GM21786 (cell line): ENCODE measurements at regions not wholly inside any gene's neighbourhood (a gene's known extent, or its start where the extent isn't known, plus 50 kb on each side); places are given as distances from the start of the nearest gene placed in this dataset.
A peak's percentile ranks its signal among the peaks of the same experiment; 100 is the strongest.

Source experiments
- ATAC-seq: cut with Tn5 transposase; IDR thresholded peaks from one replicate; pipeline ENCODE4 v1.9.1; 2021; ENCODE audit not compliant: unreplicated experiment

GRCh38 chr3:72441284-72441994 lies 406.8 kb downstream of the SHQ1 start:
- no peak for ATAC-seq

- peak; percentile 57 for ATAC-seq
Observed at GRCh38 chr3:72440491-72440890, 407.8 kb downstream of the SHQ1 start.

GRCh38 chr3:72439321-72440183 lies 408.7 kb downstream of the SHQ1 start:
- peak; percentile 68 for ATAC-seq

GRCh38 chr3:72437661-72438406 lies 410.4 kb downstream of the SHQ1 start:
- no peak for ATAC-seq

DNA sequence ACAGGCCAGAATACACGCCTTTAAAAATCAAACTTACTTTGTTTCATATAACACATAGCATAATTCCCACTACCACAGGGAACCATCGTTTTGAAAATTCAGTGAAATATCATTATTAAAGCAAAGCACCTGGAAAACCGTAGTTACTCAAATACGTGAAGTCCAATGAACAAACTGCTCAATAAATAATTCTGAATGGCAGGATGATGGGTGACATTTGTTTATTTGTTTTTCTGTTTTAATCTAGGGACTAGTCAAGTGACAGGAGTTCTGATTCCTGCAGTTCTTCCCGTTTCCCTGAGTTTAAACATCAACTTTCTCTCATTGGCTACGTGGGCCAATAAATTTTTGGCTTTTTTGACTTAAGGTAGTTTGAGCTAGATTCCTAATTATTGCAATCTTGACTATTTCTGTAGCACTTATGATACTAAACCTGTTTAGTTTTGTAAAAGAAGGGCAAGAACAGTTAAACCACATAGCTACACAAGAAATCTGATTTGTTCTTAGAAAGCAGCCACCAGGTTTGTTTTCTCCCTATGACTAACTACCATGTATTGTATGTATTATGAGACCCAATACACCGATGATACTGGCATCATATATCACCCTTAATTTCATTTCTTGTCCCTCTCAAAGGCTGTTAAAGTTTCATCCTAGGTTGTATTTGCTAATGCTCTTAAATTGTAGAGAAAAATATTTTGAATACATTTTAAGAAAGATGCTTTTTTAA lies 411.2 kb downstream of the SHQ1 start:
- ATAC-seq: no peak

GRCh38 chr3:72434296-72434695 lies 413.9 kb downstream of the SHQ1 start:
- ATAC-seq: no peak

- no peak for ATAC-seq
Observed at GRCh38 chr3:72432246-72432645, 416.0 kb downstream of the SHQ1 start.

DNA sequence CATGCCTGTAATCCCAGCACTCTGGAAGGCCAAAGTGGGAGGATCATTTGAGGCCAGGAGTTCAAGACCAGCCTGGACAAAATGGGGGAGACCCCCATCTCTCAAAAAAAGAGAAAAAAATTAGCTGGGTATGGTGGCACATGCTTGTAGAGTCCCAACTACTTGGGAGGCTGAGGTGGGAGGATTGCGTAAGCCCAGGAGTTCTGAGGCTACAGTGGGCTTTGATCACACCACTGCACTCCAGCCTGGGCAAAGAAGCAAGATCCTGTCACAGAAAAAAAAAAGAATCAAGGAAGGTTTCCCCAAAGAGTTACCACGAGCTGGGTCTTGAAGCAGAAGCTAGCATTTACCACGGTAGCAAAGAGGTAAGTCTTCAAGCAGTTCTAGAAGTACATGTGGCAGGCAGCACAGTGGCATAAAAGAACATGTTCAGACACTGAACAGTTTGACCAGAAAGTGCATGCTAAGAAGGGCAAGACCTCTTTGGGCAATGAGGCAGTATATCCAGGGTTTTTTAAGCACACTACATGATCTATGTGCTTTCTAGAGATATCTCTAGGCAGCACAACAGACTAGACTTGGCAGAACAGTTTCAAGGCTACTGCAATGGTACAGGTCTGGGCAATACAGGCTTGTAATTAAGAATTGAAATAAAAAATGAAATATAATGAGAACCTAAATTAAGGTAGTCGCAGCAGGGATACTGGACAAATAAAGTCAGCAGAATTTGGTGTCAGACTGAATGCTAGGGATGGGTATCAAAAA lies 418.5 kb downstream of the SHQ1 start:
- ATAC-seq: no peak

GRCh38 chr3:72428803-72429202 lies 419.4 kb downstream of the SHQ1 start:
- ATAC-seq: no peak

DNA sequence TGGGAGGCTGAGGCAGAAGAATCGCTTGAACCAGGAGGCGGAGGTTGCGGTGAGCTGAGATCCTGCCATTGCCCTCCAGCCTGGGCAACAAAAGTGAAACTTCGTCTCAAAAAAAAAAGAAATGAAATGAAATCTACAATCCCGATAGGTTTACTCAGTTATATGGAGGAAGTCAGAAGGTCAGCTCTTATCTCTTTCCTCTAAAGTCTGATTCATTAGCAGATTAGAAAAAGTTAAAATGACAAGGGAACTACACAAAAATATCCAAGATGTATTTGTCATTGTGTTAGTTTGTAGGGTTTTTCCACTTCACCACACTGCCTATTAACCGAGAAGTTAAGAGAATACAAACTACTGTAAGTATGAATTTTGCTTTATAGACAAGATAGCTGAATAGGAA lies 420.6 kb downstream of the SHQ1 start:
- no peak for ATAC-seq

GRCh38 chr3:72426618-72427397 lies 421.4 kb downstream of the SHQ1 start:
- peak; percentile 46 for ATAC-seq

- no peak for ATAC-seq
Observed at GRCh38 chr3:72423643-72424042, 424.6 kb downstream of the SHQ1 start.

- no peak for ATAC-seq
Observed at GRCh38 chr3:72421786-72422185, 426.5 kb downstream of the SHQ1 start.

GRCh38 chr3:72421126-72421525 lies 427.1 kb downstream of the SHQ1 start:
- no peak for ATAC-seq

DNA sequence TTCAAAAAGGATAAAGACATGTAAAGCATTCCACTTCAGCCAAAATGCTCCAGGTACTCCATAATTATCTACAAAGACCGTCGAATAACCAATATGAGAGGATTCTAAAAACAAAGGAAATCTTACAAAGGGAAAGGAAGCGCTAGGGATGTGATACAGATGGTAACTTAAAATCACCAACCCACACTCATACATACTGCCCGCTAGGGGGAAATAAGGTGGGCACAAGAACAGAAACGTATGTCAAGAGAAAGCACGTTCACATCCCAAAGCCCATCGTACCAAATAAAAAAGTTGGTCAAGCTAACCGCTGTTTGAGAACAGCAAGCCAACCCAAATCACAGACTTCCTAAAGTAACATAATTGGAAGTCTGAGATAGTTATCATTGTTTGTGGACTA lies 429.4 kb downstream of the SHQ1 start:
- ATAC-seq: no peak

GRCh38 chr3:72418244-72418643 lies 430.0 kb downstream of the SHQ1 start:
- no peak for ATAC-seq

- ATAC-seq: no peak
Observed at GRCh38 chr3:72414481-72415016, 433.7 kb downstream of the SHQ1 start.

- ATAC-seq: no peak
Observed at GRCh38 chr3:72413228-72413627, 435.0 kb downstream of the SHQ1 start.

DNA sequence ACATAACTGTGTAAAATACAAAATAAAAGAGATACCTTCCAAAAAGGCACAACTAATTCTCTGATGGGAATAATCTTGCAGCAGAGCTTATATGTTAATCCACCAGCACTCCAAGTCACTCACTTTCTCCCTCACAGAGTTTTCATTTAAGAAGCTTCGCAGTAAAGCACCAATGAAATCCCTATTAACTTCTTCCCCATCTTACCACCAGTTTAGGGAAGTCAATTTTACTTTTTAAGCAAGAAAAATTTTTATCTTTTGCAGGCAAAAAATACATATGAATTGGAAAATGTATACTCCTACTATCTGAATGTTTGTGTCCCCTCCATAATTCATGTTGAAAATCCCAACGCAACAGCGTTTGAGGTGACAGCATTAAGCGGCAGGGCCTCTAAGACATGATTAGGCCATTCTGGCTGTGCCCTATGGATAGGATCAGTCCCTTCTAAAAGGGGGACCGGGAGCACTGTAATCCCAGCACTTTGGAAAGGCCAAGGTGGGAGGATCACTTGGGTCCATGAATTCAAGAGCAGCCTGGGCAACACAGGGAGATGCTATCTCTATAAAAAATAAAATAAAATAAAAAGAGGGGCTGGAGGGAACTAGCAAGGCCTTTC lies 435.8 kb downstream of the SHQ1 start:
- ATAC-seq: no peak
